Mammary epithelial cell (primary cell): ENCODE measurements at regions not wholly inside any gene's neighbourhood (a gene's known extent, or its start where the extent isn't known, plus 50 kb on each side); places are given as distances from the start of the nearest gene placed in this dataset.

Experiments used
- CTCF ChIP-seq, 2 donors: IDR thresholded peaks in 1 of 2; conservative IDR thresholded peaks in 1 of 2; 2 replicates each; pipeline ENCODE4 v1.5.1; 2011 to 2012; ENCODE audit warnings: inconsistent platforms in 2 of 2, low read length in 2 of 2, mild to moderate bottlenecking in 2 of 2, control low read depth in 1 of 2, low read depth in 1 of 2; ENCODE audit not compliant: insufficient read depth in 1 of 2; ENCODE audit errors: extremely low read depth in 1 of 2
- EZH2 ChIP-seq: IDR thresholded peaks from 2 replicates; pipeline ENCODE4 v1.6.1; 2012; ENCODE audit warnings: low read length, inconsistent platforms, borderline replicate concordance

- TF ChIP-seq CTCF (conservative IDR thresholded peaks at IDR 0.05 in 1 of 2, IDR thresholded peaks at IDR 0.05 in 1 of 2; ENCODE audit: extremely low read depth in 1 of 2, insufficient read depth in 1 of 2, low read depth in 1 of 2, low read length in 2 of 2) (no peak), EZH2 (no peak)
Measured at GRCh38 chr6:85912582-85912981, 269.9 kb upstream of the SYNCRIP start.
